GM23338 (cell line): ENCODE measurements at regions not wholly inside any gene's neighbourhood (a gene's known extent, or its start where the extent isn't known, plus 50 kb on each side); places are given as distances from the start of the nearest gene placed in this dataset.

Experiments used
- CREB1 ChIP-seq: fragments of 250-450 bp; sonication (Bioruptor Pico); IDR thresholded peaks from 2 replicates; pipeline ENCODE4 v1.5.0; 2020; ENCODE audit warnings: low read depth, mild to moderate bottlenecking, moderate library complexity
- CTCF ChIP-seq, 2 experiments: fragments of 200-600 bp in 1 of 2; sonication (generic) in 1 of 2; conservative IDR thresholded peaks; 2 replicates each; pipeline versions ENCODE4 v1.5.1 to v1.6.1; 2016 to 2017; ENCODE audit warnings: antibody characterized with exemption in 2 of 2, low read depth in 2 of 2, mild to moderate bottlenecking in 2 of 2, moderate library complexity in 1 of 2
- EZH2 ChIP-seq: fragments of 200-600 bp; sonication (generic); IDR thresholded peaks from one replicate; pipeline ENCODE4 v1.8.0; 2017; ENCODE audit warnings: antibody characterized with exemption, mild to moderate bottlenecking, low read depth; ENCODE audit not compliant: unreplicated experiment
- EZH2phosphoT487 ChIP-seq: fragments of 200-600 bp; sonication (generic); IDR thresholded peaks from one replicate; pipeline ENCODE4 v1.8.1; 2018; ENCODE audit warnings: antibody characterized with exemption; ENCODE audit not compliant: unreplicated experiment
- POLR2AphosphoS5 ChIP-seq: IDR thresholded peaks from 2 replicates; pipeline ENCODE4 v1.6.1; 2016; ENCODE audit warnings: antibody characterized with exemption, low read depth

GRCh38 chr13:33528896-33529295 is 243.3 kb upstream of the STARD13 start:
- TF ChIP-seq CTCF (conservative IDR thresholded peaks at IDR 0.05; ENCODE audit: low read depth in 2 of 2) (no peak), POLR2AphosphoS5 (no peak), EZH2 (no peak), CREB1 (no peak), EZH2phosphoT487 (no peak)
